GM19468 (cell line): ENCODE measurements at regions not wholly inside any gene's neighbourhood (a gene's known extent, or its start where the extent isn't known, plus 50 kb on each side); places are given as distances from the start of the nearest gene placed in this dataset.

Experiments
- ATAC-seq: cut with Tn5 transposase; IDR thresholded peaks from one replicate; pipeline ENCODE4 v1.9.1; 2021; ENCODE audit warnings: mild to moderate bottlenecking, moderate library complexity, moderate number of reproducible peaks; ENCODE audit not compliant: unreplicated experiment; ENCODE audit errors: extremely low read depth

GRCh38 chr17:12282056-12282455, 261.4 kb downstream of the MAP2K4 start:
- no peak for ATAC-seq

- ATAC-seq, result no peak
Observed at GRCh38 chr17:12287953-12288352, 267.3 kb downstream of the MAP2K4 start.

GRCh38 chr17:12290207-12290606, 269.5 kb downstream of the MAP2K4 start:
- ATAC-seq, result no peak

- ATAC-seq, result no peak
Observed at GRCh38 chr17:12296209-12296625, 275.5 kb downstream of the MAP2K4 start.

- no peak for ATAC-seq
Observed at GRCh38 chr17:12301551-12301950, 280.9 kb downstream of the MAP2K4 start.

GRCh38 chr17:12302711-12303110, 282.0 kb downstream of the MAP2K4 start:
- ATAC-seq, result no peak

GRCh38 chr17:12310811-12311210, 290.1 kb downstream of the MAP2K4 start:
- no peak for ATAC-seq

GRCh38 chr17:12312692-12313091, 292.0 kb downstream of the MAP2K4 start:
- ATAC-seq, result no peak

- ATAC-seq, result no peak
Observed at GRCh38 chr17:12313786-12314185, 293.1 kb downstream of the MAP2K4 start.

- ATAC-seq, result no peak
Observed at GRCh38 chr17:12316021-12316420, 295.3 kb downstream of the MAP2K4 start.

GRCh38 chr17:12318571-12319266, 298.0 kb downstream of the MAP2K4 start:
- no peak for ATAC-seq

- no peak for ATAC-seq
Observed at GRCh38 chr17:12320286-12320685, 299.6 kb downstream of the MAP2K4 start.

- no peak for ATAC-seq
Observed at GRCh38 chr17:12328204-12328603, 307.5 kb downstream of the MAP2K4 start.

- ATAC-seq, result no peak
Observed at GRCh38 chr17:12330456-12330855, 309.8 kb downstream of the MAP2K4 start.

- ATAC-seq, result no peak
Observed at GRCh38 chr17:12341328-12341727, 320.7 kb downstream of the MAP2K4 start.

- ATAC-seq, result no peak
Observed at GRCh38 chr17:12342161-12342560, 321.5 kb downstream of the MAP2K4 start.

GRCh38 chr17:12342609-12343435, 322.1 kb downstream of the MAP2K4 start:
- no peak for ATAC-seq

GRCh38 chr17:12348476-12348875, 317.2 kb upstream of the MYOCD start:
- no peak for ATAC-seq

- ATAC-seq, result no peak
Observed at GRCh38 chr17:12349297-12349696, 316.4 kb upstream of the MYOCD start.

GRCh38 chr17:12352127-12352526, 313.6 kb upstream of the MYOCD start:
- no peak for ATAC-seq

- no peak for ATAC-seq
Observed at GRCh38 chr17:12357600-12357999, 308.1 kb upstream of the MYOCD start.

GRCh38 chr17:12358477-12358876, 307.2 kb upstream of the MYOCD start:
- no peak for ATAC-seq
